CD4-positive, alpha-beta T cell treated with Interleukin-15 for 1 hour (primary cell): ENCODE measurements at regions not wholly inside any gene's neighbourhood (a gene's known extent, or its start where the extent isn't known, plus 50 kb on each side); places are given as distances from the start of the nearest gene placed in this dataset.
"Not testable (repeated sequence)": the region's sequence is repeated elsewhere in the genome, so short reads cannot be mapped to it uniquely, and the experiment has no call there.

ENCODE experiments used
- DNase-seq: peaks from one replicate; pipeline ENCODE4 v3.0.0-alpha.2; 2020

DNA sequence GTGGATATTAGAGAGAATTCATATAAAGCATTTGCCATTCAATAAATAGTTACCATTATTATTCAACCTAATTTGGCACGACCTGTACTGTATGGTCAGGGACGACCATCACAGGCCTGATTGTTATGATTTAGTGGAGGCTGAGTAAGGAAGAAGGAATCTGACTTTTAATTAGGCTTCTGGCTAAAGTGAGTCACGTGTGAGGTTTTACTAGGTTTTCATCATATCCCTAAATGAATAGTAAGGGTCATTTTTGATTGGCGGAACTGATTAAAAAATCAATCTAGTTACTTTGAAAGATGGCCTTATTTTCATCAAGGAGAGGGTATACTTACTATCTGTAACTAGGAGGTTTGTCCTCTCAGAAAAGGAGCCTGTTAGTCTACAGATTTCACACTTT lies 143.4 kb downstream of the ADCYAP1 start:
- DNase-seq: no peak

DNA sequence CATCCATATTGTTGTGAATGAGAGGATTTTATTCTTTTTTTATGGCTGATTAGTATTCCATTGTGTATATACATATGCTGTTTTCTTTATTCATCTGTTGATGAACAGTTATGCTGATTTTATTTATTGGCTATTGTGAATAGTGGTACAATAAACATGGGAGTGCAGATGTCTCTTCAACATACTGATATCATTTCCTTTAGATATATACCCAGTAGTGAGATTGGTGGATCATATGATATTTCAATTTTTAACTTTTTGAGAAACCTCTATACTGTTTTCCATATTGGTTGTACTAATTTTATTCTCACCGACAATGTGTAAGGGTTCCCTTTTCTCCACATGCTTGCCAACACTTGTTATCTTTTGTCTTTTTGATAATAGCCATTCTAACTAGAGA lies 144.5 kb downstream of the ADCYAP1 start:
- no peak for DNase-seq

DNA sequence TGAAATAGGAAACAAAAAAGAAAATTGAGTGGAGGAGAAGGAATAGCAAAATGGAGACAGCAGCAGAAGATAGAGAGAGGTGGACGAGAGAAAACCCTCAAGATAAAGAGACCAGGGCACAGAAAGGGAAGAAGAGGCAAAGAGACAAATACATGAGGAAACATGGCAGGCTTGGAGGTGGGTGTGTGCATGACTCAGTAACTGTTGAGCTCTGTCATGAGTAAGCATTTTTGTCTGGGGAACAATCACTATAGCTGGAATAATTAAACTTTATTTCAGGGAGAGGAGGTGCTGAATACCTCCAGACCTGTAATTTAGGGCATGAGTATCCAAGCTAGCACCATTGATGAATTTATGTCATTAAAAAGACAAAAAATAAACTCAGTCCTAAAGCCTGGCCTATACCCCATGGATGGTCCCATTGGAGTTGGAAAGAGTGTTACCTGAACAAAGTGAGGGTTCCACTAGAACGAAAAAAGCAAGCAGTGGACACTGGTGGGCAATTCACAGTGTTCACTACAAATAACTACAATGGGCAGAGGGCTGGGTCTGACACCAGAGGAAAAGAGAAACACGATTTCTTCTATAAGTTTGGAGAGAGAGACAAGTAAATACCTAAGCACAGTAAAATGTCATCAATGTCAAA lies 145.5 kb downstream of the ADCYAP1 start:
- no peak for DNase-seq

DNA sequence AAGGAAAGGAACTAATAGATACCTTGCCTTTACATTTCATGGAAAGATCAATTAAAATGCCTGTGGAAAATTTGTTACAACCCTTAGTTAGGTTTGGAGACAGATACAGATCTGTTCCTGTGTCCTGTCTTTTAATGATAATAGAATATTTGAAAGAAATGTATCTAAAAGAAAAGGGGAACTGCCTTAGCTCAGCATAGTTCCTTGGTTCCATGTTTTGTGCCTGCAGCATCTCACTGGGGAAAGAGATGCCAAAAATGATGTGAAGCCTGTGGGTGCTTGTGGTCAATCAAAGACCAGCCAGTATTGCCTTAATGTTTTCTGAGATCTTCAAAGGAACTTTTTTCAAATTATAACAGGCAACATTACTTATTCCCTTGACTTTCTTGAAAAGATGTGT lies 147.6 kb downstream of the ADCYAP1 start:
- no peak for DNase-seq

DNA sequence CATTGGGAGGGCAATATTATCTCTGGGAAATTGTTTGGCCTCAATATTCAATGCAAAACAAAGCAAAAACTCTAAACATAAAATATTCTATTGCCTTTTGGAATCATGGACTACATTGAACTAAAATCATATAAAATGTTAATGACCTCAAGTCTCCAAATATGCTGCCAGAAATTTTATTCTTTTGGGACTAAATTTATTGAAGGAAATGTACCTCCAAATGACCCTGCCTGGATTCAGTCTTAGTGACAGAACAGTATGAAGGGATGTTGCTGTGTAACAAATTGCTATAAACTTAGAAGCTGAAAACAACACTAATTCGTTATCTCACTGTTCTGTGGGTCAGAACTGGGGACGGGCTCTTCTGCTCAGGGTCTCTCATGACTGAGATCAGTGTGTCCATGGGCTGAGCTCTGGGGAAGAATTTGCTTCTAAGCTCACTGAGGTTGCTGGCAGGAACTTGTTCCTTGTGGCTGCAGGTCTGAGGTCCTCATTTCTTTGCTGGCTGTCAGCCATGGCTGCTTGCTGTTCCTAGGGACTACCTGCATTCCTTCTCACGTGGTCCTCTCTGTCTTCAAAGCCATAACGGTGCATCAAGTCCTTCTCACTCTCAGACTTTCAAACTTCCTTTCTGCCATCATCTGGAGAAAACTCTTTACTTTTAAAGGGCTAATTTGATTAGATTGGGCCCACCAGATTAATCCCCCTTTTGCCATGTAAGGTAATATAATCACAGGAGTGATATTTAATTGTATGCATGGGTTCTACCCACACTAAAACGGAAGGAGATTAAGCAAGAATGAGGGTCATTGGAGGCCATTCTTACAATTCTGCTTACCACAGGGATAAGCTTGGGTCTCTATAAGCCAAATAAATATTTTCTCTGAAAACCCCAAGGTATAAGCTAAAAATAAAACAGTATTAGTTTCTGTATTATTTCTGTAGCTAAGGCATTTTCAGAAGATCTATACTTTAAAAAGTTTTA lies 149.0 kb downstream of the ADCYAP1 start:
- no peak for DNase-seq

DNA sequence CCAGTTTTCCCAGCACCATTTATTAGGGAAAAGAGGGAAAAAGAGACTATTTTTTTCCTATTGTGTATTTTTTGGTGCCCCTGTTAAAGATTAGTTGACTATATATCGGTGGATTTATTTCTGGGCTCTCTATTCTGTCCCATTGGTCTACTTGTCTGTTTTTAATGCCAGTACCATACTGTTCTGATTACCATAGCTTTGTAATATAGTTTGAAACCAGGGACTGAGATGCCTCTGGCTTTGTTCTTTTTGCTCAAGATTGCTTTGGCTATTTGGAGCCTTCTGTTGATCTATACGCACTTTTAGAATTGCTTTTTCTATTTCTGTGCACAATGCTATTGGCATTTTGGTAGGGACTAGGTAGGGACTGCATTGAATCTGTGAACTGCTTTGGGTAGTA lies 151.7 kb downstream of the ADCYAP1 start:
- no peak for DNase-seq

DNA sequence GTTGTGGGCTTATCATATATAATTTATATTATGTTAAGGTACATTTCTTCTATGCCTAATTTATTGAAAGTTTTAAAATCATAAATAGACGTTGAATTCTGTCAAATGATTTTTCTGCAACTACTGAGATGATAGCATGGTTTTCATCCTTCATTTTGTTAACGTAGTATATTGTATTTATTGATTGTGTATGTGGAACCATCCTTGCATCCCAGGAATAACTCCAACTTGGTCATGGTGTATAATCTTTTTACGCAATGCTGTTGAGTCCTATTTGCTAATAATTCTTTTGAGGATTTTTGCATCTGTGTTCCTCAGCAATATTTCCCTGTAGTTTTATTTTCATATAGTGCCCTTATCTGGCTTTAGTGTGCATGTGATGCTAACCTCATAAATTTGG lies 152.7 kb downstream of the ADCYAP1 start:
- no peak for DNase-seq

DNA sequence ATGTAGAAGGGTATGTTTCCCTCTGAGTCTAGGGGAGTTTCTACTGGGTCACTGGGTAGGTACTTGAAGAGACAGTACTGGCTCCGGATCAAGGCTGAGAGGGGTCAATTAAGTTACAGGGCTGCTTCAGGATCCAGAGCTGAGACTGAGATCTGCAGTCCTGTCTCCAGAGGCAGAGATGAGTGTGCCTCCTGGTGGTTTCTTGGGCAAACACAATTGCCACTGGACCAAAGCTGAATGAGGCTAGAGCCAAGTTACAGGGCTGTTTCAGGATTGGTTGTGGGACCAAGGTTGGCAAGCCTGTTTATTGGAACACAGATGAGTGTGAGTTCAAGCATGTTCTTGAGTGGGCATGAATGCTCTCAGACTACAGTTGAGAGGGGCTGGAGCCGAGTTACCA lies 157.9 kb downstream of the ADCYAP1 start:
- DNase-seq: no peak

DNA sequence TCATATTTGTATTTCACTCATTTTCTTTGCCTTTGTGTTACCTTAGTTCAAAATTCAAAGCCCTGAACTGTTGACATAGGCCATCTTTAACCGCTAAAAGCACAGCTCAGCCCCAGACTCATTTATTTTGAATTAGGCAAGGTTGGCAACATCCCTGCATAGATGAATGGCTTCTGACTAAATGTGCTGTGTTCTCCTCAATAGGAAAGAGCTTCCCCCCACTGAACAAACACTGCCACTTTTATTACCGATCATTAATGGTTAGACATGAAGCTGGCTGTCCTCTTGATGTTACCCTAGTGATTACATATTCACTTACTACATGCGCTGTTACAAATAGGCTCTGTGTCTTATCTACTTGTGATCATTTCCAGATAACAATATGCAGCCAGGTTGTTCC lies 170.7 kb downstream of the ADCYAP1 start:
- DNase-seq: no peak

DNA sequence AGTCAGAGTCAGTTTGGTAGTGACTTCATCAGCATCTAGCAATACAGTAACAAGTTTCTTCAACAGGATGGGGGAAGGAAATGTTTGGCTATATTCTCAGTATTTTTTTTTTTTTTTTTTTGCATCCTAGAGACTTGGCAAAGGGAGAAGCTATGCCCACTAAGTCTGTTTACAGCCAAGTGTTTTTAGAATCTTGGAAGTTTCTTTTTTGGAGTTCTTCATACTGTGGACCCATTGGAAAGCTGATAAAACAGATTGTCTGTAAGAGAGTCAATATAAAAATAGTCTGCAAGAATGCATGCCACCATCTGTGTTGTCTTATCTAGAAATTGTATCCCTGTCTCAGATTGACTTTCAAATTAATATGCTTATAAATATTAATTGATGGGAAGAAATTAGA lies 171.2 kb downstream of the ADCYAP1 start:
- DNase-seq: no peak

DNA sequence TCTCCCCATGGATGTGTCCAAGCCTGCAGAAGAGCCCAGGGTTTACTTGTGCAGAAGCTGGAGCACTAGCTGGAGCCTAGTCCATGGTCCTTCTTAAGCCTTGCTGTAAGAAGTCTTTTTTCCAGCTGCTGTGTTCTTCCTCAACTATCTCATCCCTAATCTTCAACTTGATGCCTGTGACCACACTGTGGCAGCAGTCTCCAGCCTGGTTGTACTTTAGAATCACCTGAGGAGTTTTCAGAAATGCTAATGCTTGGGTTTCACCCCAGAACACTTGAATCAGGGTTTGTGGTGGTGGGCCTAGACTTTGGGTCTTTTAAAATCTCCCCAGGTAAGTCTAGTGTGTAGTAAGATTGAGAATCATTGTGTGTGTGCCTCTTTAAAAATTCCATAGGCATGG lies 173.6 kb downstream of the ADCYAP1 start:
- DNase-seq: no peak

DNA sequence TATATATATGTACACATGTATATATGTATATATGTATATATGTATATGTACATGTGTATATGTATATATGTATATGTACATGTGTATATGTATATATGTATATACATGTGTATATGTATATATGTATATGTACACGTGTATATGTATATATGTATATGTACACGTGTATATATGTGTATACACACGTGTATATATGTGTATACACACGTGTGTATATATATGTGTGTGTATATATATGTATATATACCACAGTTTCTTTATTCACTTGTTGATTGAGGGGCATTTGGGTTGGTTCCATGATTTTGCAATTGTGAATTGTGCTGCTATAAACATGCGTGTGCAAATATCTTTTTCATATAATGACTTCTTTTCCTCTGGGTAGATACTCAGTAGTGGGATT lies 179.0 kb downstream of the ADCYAP1 start:
- not testable (repeated sequence) for DNase-seq

DNA sequence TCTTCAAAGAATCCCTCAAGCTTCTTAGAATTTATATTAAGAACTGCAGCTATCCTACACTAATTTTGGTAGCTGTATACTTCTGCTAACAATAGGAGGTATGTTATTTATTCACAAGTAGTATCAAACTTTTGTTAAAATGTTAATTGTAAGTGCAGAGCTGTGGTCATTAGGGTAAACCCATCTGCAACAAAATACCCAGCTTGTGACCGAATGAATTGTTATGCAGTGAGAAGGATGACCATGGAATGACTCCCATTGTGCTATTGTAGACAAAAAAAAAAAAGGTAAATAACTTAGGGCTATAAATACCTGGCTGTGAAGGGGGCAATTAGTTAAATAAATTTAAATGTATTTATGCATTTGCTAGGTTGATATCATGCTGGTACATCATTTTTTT lies 186.1 kb downstream of the ADCYAP1 start:
- no peak for DNase-seq

DNA sequence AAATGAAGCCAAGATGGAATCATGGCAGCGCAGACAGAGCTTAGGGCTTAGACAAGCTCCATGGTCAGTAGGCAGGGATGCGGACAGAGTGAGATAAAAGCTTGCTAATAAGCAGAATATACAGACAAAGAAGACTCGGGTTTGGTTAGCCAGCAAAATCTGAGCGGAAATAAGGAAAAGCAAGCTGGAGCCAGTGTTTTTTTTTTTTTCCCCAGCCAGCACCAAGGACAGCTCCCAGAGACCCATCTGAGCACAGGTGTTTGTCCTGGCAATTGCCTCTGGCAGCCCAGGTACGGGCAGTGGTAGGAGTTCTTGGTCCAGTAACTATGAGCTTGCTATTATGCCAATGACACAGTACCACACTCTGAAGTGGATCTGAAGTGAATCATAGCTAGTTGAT lies 187.6 kb downstream of the ADCYAP1 start:
- DNase-seq: no peak

DNA sequence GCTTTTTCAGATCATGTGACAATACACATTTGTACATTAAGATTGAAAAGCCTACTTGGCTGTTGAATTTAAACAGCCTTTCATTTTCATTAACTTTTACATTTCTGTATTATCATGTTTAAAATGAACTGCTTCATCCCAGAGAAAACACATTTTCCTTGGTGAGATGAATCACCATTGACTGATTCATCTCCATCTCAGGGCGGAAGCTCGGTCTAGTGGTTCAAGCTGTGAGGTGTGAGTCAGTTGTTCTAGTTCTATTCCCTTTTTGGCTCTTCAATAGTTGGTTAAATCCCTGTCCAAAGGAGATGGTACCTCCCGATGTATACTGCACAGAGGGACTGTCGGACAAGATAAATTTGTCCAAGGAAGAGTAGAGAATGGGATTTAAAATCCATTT lies 189.7 kb downstream of the ADCYAP1 start:
- no peak for DNase-seq

DNA sequence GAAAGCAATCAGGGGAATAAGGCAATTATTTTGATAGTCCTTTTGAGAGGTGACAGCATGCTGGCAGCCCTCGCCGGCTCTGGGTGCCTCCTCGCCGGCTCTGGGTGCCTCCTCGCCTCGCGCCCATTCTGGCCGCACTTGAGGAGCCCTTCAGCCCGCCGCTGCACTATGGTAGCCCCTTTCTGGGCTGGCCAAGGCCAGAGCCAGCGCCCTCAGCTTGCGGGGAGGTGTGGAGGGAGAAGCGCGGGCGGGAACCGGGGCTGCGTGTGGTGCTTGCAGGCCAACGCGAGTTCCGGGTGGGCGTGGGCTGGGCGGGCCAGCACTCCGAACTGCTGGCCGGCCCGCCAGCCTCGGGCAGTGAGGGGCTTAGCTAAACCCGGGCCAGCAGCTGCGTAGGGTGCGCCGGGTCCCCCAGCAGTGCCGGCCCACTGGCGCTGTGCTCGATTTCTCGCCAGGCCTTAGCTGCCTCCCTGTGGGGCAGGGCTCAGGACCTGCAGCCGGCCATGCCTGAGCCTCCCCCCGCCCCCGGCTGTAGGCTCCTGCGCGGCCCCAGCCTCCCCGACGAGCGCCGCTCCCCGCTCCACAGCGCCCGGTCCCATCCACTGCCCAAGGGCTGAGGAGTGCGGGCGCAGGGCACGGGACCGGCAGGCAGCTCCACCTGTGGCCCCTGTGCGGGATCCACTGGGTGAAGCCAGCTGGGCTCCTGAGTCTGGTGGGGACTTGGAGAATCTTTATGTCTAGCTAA lies 193.5 kb downstream of the ADCYAP1 start:
- not testable (repeated sequence) for DNase-seq

DNA sequence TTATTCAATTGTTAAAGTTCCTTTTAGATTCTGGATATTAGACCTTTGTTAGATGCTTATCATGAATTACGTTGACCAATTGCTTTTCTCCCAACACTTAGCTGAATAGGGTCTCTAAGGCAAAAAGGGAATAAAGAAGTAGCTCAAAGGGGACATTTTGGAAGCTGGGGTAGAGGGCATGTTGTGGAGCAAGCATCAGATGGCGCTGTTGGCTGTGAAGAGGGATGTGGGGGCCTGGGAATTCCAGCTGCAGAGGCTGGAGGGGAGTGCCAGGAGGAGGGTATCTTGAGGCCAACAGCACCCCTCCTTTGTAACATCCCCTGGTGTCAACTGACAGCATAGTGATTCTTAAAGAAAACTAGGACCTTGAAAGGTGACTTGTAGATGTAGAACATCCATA lies 198.2 kb downstream of the ADCYAP1 start:
- DNase-seq: no peak

DNA sequence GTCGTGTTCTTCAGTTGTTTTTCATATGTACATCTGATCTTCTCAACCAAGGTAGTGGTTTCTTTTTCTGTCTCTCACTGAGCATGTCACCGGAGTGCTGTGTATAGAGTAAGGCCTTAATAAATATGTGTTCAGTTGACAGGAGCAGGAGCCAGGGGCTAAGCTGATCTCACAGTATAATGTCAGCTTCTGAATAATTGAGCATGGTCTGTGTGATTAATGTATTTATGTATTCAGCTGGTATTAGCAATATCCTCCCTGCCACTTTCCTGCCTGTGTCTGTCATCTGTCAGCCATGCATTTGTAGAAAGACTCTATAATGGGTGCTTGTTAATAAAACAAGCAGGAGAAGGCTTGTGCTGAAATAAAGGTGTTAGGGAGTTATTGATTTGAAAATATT lies 198.9 kb downstream of the ADCYAP1 start:
- no peak for DNase-seq

DNA sequence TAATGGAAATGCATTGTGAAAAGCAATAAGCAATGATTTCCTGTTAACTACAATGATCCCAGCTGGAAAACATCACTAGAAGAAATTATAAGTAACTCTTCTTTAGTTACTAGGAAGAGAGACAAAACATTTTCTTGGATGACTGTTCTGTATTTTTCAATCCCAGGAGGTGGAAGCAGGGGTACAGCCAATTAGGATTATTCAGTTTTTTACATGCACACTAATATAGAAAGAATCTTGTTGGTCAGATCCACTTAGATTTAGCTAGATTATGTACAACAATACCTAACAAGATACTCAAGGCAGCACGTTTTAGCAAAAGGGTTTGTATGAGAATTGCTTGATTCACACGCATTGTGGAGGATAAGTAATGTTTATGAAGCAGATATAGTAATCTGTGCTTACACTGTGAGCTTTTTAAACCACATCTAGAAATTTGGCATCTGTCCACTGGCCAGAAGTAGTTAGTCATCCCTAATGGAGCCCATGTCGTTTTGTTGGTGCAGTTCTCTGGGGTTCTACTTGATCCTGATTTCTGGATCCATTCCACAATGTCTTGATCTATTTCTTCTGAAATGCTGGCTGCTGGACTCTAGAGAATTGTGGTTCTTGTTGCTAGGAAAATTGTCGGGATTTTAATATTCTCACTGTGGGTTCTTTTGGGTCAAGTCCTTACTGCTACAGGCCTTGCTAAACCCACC lies 199.7 kb downstream of the ADCYAP1 start:
- no peak for DNase-seq

DNA sequence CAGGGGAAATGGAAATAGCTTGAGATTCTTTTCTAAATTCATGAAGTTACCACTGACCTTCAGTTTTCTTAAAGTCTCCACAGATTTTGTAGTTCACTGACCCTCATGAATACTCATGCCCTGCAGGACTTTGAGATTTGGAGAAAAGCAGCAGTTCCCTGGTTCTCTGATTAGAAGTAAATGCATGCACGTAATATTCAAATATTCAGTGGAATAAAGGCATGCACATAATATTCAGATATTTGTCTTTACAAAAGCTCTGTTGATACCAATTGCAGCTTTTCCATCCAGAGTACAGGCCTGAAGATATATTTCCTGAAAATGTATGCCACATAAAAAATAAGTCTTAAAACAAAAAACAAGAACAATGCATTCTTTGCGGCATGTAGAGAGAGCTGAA lies 219.8 kb downstream of the ADCYAP1 start:
- no peak for DNase-seq

DNA sequence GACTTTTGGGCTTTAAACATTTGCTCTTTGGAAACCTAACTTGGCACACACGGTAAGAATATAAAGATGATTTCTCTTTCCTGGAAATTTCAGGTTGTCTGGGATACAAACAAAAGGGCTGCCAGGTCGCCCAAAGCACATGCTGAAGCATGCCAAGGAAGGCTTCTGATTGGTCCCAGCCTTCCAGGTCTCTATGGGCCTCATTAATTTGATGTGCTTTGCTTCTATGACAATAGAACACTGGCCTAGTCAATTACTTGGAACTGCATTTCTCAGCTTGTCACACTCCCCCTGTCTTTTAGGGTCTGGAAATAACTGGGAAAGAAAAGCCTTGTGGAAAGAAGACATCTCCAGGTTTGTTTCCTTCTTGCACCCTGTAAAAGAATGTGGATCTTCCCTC lies 228.9 kb downstream of the ADCYAP1 start:
- DNase-seq: no peak

DNA sequence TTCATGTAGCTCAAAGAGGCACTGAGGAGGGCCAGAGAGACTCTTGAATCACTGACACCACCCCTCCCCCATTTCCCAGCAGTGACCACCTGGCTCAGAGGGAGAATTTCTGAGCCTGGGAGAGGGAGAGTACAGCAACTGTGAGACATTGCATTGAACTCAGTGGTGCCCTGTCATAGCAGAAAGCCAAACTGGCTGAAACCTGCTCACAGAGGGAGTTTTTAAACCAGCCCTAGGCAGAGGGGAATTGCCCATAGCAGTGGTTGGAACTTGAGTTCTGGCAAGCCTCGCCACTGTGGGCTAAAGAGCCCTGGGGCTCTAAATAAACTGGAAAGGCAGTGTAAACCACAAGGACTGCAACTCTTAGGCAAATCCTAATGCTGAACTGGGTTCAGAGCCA lies 243.1 kb downstream of the ADCYAP1 start:
- no peak for DNase-seq

DNA sequence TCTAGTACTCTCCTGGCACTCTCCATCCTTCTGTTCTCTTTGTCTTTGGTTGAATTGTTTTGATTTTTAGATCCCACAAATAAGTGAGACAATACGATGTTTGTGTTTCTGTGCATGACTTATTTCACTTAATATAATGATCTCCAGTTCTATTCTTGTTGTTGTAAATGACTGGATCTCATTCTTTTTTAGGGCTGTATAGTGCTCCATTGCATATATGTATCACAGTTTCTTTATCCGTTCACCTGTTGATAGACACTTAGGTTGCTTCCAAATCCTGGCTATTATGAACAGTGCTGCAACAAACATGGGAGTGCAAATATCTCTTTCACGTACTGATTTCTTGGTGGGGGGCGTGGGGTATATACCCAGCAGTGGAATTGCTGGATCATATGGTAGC lies 245.0 kb downstream of the ADCYAP1 start:
- no peak for DNase-seq
